ENCODE measurements at regions not wholly inside any gene's neighbourhood (a gene's known extent, or its start where the extent isn't known, plus 50 kb on each side); places are given as distances from the start of the nearest gene placed in this dataset.

DNA sequence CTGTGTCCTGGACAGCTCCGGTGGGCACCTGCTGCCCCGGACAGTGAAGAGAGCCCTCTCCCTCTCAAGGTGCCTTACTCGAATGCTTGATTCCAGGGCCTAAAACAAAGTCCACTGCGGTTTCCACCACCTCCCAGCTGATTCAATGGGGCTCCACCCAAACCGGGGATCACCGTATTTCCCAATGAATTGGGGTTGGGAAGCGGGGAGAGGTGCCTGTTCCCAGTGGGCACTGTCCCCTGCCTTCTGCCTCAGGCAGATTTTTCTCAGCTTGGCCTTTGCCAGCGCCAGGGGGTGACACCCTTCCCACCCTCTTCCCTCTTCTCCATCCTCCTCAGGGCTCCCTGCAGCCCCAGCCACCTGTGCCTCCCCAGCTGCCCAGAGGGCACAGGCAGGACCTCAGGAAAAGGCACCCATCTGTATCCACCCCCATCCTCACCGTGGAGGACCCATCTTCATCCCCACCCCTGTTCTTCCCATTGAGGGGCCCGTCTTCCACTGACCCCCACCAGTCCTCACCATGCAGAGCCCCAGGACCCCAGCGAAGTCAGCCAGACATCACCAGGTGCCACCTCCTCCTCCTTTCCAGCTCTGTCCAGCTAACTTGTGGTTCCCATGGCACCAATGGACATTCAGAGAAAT lies 66.7 kb upstream of the HPCAL1 start:
- no peak for TF ChIP-seq POLR2A (IDR thresholded peaks at IDR 0.05; ENCODE audit: low read depth, low read length)
- no peak for TF ChIP-seq POLR2AphosphoS5 (IDR thresholded peaks at IDR 0.05; ENCODE audit: low read depth, low read length)
- TF ChIP-seq TAF1 (IDR thresholded peaks at IDR 0.05; ENCODE audit: low read depth, low read length) = no peak
- no peak for TF ChIP-seq SPI1 (IDR thresholded peaks at IDR 0.05; ENCODE audit: low read depth, low read length)
- no peak for TF ChIP-seq PAX5 (IDR thresholded peaks at IDR 0.05; ENCODE audit: insufficient read depth, low read length, severe bottlenecking)
- TF ChIP-seq POU2F2 (IDR thresholded peaks at IDR 0.05; ENCODE audit: low read depth, low read length) = no peak
